ENCODE measurements at regions not wholly inside any gene's neighbourhood (a gene's known extent, or its start where the extent isn't known, plus 50 kb on each side); places are given as distances from the start of the nearest gene placed in this dataset.

GRCh38 chr18:78080081-78080480, 830.4 kb downstream of the GALR1 start:
- DNase-seq: no peak

- DNase-seq: no peak
These were observed 831.1 kb downstream of the GALR1 start for GRCh38 chr18:78080761-78081160.

DNA sequence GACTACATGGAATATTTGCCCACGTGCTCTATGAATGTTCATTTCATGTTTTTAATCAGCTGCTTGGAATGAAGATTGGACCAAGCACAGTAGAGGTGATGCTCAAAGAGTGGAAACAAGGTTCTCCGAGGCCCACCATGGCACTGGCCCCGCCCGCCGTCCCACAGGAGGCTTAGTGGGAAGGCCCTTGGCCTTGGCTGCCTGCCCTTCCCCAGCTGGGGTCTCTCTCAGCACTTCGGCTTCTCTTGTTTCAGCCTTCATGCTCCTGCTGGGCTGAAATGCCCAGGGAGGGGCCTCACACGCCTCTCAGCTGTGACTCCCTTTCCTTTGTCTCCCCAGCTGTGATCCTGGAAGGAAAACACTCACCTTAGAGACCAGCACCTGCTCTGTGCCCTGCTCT, 833.2 kb downstream of the GALR1 start:
- DNase-seq: no peak

DNA sequence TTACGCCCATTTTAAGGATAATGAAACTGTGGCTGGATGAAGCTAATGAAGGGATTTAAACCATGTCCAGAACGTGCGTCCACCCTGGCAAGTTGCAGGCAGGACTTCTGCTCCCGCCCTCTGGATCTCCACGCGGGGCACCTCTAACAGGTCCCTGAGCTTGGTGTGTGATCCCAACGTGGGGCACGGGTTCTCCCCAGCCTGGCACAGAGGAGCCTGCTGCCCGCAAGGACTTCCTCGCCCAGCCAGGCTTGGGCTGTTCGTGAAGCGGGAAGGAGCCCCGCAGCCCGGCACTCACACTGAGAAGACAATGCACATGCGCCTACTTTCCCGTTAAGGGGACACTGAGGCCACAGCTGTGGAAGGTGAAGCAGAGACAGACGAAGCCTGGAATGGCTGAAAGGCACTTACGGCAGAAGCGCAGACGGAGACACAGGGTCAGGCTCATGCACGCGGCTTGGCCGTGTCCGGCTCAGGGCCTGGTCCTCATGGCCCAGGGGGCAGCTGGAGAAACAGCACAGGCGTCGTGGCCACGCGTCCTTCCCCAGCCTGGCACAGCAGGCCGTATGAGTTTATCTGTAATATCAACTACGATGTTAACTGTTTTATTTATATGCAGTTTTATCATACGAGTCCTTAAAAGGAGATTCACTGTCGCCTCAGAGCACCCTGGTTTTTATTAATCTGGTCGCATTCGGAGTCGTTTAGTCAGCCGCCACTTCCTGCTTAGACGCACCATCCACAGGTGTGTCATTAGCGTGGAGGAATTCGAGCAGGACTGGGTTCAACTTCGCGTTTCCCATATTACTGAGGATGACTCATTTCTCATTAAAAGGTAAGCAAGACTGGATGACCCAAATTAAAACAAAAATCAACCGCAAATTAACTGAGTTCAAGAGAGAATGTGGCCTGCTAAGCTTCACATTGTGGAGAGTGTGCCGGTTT, 835.9 kb downstream of the GALR1 start:
- DNase-seq: no peak

- DNase-seq: no peak
These were observed 837.3 kb downstream of the GALR1 start for GRCh38 chr18:78086931-78087330.

GRCh38 chr18:78087338-78087737, 837.7 kb downstream of the GALR1 start:
- no peak for DNase-seq

DNA sequence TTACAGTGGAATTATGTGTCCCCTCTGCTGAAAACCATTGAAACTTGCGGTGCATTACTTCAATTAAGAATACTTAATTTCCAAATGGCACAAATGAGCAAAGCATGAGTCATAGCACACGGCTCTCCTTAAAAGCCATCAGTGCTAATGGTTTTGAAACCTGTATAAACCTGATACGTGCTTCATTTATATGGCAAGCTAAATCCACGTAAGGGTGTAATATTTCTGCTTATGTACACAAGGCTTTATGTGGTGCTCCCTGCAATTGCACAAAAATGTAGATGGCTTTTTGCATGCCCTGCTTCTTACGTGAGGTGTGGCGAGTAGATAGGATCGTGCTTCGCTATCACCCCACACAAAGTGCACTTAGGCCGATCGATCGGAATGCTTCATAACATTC, 840.9 kb downstream of the GALR1 start:
- no peak for DNase-seq

GRCh38 chr18:78092901-78093300, 843.3 kb downstream of the GALR1 start:
- no peak for DNase-seq

- no peak for DNase-seq
These were observed 850.4 kb downstream of the GALR1 start for GRCh38 chr18:78099979-78100588.

DNA sequence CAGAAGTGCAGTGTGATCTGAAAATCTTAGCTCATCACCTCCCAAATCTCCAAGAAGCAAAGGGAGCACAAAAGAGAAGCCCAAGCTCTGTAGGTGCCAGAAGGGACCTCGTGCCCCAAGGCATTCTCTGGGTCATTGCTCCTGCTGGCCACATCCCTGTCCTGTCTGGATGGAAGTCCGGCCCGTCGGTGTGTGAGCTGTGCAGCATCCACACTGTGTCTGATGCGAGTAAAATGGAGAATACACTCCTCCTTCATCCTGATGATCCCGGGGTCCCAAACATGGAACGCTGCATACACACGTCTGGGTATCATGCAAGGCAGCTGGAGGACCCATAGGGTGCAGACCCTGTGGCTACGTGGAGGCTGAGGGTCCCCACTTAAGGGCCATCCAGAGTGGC, 851.4 kb downstream of the GALR1 start:
- no peak for DNase-seq

DNA sequence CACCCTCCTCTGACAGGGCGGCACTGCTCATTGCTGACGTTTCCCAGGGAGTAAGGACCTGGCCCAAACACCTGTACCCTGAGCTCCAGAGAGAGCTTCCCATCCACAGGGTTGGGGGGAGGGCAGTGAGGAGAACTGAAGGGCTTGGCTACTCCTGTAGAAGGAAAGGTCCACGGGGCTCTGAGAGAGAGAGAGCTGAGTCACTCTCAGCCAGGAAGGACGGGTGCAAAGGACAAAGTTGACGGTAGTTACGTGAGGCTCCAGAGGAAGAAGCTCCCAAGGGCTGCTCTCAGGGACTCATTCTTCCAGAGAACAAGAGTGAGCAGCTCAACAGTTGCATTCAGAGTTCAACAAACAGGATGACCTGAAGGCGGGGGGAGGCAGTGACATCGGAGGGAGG, 852.5 kb downstream of the GALR1 start:
- DNase-seq: no peak

- DNase-seq: no peak
These were observed 856.0 kb downstream of the GALR1 start for GRCh38 chr18:78105611-78106010.

GRCh38 chr18:78106946-78107345, 857.3 kb downstream of the GALR1 start:
- no peak for DNase-seq

DNA sequence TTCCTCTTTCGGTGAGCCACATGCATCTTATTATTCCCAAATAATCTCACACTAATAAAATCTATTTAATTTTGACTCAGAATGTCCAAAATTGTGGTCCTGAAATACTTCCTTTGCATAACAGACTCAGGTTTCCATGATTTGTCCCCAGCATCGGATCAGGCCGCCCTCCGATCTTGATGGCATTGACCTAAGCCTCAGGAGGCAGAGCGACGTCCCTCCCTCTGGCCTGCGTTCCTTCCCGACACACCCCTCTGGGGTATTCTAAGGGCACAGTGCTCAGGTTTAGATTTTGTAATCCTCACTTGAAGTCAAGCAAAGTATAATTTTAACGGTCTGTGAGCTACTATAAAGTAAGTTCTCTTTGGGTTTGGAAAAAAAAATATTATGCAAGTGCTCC, 857.7 kb downstream of the GALR1 start:
- DNase-seq: no peak

GRCh38 chr18:78108554-78108953, 858.9 kb downstream of the GALR1 start:
- no peak for DNase-seq

GRCh38 chr18:78113136-78113939, 863.7 kb downstream of the GALR1 start:
- no peak for DNase-seq

DNA sequence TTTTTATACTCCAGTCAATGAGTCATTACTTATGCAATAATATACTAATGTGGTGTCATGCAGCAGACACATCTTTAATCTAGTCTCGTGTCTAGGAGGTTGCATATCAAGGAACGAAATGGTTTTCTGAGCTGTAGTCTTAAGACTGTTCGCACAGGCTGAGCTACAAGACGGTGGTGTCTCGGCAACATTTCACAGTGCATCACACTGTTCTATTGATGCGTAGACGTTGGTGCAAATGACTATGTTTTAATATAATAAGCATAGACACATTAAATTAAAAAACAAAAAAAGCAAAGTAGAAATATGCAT, 864.2 kb downstream of the GALR1 start:
- no peak for DNase-seq

DNA sequence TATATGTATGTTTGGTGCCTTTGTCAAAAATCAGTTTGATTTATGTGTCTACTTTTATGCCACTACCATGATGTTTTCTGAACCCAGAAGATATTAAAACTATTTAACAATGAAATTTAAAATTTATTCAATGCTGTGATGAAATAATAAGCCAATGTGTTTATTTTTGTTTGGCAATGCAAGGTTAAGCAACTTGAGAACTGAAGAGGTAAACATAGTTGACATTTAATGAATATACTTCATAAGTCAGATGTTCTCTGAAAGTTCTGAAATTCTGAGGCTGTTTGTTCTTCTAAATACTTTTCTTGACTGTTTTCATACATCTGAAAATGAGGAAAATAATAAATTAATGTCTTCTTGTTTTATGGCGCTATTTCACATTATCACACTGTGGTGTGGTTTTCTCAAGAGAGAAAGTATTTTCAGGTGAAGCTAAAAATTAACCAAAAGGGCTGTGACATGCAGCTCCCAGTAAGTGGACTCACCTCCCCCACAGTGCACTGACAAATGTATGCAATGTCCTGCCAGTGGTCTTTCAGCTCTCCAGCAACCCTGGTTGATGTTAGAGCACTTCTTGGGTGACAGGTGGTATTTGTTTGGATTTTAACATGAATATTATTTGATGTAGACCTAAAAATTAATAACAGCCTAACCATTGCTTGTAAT, 863.6 kb upstream of the SALL3 start:
- no peak for DNase-seq

- DNase-seq: no peak
These were observed 856.3 kb upstream of the SALL3 start for GRCh38 chr18:78123144-78123909.

- DNase-seq: no peak
These were observed 855.5 kb upstream of the SALL3 start for GRCh38 chr18:78123926-78124797.

All from occipital lobe (tissue), 1 donor.